Stimulated activated naive CD8-positive, alpha-beta T cell treated with anti-CD3 and anti-CD28 coated beads, Interleukin-15, amount 100 ng/mL, for 72 hours (primary cell): ENCODE measurements at regions not wholly inside any gene's neighbourhood (a gene's known extent, or its start where the extent isn't known, plus 50 kb on each side); places are given as distances from the start of the nearest gene placed in this dataset.
A peak's percentile ranks its signal among the peaks of the same experiment; 100 is the strongest.
"Not testable (repeated sequence)": the region's sequence is repeated elsewhere in the genome, so short reads cannot be mapped to it uniquely, and the experiment has no call there.

Source experiments
- ATAC-seq: fragments of 150-1000 bp; cut with Tn5 transposase; 2 replicates; pipeline ENCODE4 v1.10.0; 2021; ENCODE audit warnings: mild to moderate bottlenecking, moderate library complexity
- DNase-seq, 2 donors: peaks; one replicate each; pipeline ENCODE4 v3.0.0; 2021 to 2022
- H3K27ac Mint-ChIP-seq, 2 donors: one replicate each; pipeline ENCODE4 v1.8.0; 2022; ENCODE audit warnings: mild to moderate bottlenecking in 2 of 2, mixed read lengths in 2 of 2, moderate library complexity in 2 of 2
- H3K27me3 Mint-ChIP-seq: one replicate; pipeline ENCODE4 v1.8.0; 2022; ENCODE audit warnings: mixed read lengths
- H3K4me1 Mint-ChIP-seq: one replicate; pipeline ENCODE4 v1.8.0; 2022; ENCODE audit warnings: mild to moderate bottlenecking, mixed read lengths
- H3K4me3 Mint-ChIP-seq, 2 donors: one replicate each; pipeline ENCODE4 v1.8.0; 2022; ENCODE audit warnings: mild to moderate bottlenecking in 2 of 2, mixed read lengths in 2 of 2, moderate library complexity in 1 of 2
- H3K9me3 Mint-ChIP-seq, 2 donors: one replicate each; pipeline ENCODE4 v1.8.0; 2022; ENCODE audit warnings: mixed read lengths in 2 of 2

DNA sequence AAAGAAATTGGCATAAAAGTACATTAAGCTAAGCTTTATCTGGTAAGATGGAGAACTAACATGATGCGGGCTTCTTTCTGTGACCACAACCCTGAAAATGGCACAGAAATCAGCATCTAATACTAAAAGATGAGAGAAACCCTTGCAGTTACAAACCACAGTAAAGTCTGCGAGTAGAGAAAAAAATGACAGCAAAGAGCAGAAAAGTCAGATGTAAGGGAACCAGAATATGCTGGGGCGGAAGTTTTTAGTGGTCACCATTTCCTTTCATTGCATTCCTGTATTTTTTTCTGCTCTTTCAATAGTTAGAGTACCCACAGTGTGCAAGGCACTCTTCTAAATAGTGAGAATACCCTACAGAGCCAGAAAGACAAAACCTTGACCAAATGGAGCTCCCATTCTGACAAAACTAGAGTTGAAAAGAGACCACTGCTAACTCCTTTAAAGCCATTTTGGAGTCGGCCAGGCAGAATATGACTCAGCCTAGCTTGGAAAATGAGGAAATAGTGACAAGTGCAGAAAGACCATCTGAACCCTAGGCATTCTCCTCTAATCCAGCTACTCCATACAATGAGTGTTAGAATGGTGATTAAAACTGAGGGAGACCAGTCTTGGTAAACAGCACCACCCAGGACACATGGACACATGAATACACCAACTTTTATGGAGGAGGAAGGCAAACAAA, 948.7 kb upstream of the FOXG1 start:
- H3K4me3 Mint-ChIP-seq, DNase-seq, ATAC-seq, H3K4me1 Mint-ChIP-seq, H3K27me3 Mint-ChIP-seq: not testable (repeated sequence)
- H3K27ac Mint-ChIP-seq: peak overlapping the region in 1 of 2 donors; percentile 34
- H3K9me3 Mint-ChIP-seq: peaks cover 15 to 20% of the 10 kb centered on the region in 2 donors

DNA sequence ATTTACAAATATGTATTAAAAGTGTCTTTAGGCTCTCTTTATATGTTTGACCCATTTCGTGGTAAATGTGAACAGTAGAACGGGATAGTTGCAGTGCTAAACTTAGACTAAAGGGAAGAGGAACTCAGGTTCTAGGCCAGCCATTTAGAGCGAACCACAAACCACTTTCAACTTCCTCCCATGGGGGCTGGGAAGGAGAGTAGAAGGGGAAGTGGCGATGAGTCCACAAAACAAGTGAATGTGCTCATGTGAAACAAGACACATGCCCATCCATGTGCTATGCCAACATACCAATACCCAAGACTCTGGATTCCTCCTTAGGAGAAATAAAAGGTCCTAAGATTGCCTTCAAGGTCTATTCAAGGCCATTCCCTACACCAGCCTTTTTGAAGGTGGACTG, 940.4 kb upstream of the FOXG1 start:
- H3K4me1 Mint-ChIP-seq, H3K4me3 Mint-ChIP-seq, H3K27ac Mint-ChIP-seq, ATAC-seq, H3K27me3 Mint-ChIP-seq, DNase-seq: not testable (repeated sequence)
- H3K9me3 Mint-ChIP-seq: peaks cover 6 to 13% of the 10 kb centered on the region in 2 donors

DNA sequence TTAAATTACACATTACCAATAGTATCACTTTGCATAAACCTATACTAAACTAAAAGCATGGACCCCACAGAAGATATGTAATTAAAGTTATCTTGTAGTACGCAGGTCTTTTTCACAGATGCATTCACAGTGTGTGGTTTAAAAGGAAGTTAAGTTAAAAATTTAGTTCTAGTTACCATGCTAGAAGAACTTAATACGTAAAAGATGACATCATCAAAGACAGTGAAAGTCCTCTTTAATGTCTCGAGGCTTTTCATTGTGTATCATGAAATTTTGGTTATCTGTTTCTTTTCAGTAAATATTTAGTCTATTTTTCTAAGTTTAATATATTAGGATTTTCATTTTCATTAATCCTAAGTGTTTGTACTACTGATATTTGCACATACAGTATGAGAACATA, 934.6 kb upstream of the FOXG1 start:
- ATAC-seq, DNase-seq, H3K4me1 Mint-ChIP-seq, H3K4me3 Mint-ChIP-seq, H3K9me3 Mint-ChIP-seq, H3K27ac Mint-ChIP-seq, H3K27me3 Mint-ChIP-seq: not testable (repeated sequence)

DNA sequence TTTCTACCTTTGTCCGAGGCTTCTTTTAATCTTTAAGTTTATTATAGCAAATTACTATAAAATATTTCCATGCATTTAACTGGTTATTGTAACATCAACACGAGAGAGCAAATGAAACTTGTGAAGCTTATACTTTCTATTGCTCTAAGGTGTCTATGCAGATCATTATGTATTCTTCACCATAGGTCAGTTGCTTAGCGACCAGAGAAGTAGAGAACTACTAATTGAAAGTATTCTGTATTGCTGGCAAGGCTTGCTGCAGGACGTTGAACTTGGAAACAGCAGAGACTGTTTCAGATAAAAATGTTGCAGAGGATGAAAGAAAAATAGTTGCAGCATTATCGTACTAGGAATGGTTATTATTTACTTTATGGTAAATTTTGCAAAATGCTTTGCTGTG, 933.6 kb upstream of the FOXG1 start:
- ATAC-seq, H3K4me3 Mint-ChIP-seq, H3K9me3 Mint-ChIP-seq, H3K4me1 Mint-ChIP-seq, H3K27me3 Mint-ChIP-seq, H3K27ac Mint-ChIP-seq, DNase-seq: not testable (repeated sequence)

DNA sequence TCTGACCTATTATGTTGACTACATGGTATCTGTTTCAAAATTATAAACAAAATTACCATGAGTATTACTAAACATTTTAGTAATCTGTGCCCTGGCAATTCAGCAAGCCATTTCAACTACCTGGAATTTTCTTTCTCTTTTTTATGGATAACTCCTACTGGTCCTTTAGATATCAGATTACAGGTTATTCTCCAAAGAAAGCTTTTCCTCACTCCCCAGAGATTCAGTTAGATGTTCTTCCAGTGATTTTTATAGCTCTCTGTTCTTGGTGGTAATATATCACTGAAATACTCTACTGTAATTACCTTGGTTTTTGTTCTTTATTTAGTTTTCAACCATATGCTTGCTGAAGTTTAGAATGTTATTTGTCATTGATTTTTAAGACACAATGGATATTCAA, 930.2 kb upstream of the FOXG1 start:
- no peak overlapping the region for H3K27ac Mint-ChIP-seq
- ATAC-seq (no peak), DNase-seq (no peak)
- no peaks in the 10 kb centered on the region for H3K27me3 Mint-ChIP-seq
- peaks cover 4 to 8% of the 10 kb centered on the region in 2 donors for H3K9me3 Mint-ChIP-seq
- no peak overlapping the region for H3K4me3 Mint-ChIP-seq
- H3K4me1 Mint-ChIP-seq: no peaks in the 10 kb centered on the region

DNA sequence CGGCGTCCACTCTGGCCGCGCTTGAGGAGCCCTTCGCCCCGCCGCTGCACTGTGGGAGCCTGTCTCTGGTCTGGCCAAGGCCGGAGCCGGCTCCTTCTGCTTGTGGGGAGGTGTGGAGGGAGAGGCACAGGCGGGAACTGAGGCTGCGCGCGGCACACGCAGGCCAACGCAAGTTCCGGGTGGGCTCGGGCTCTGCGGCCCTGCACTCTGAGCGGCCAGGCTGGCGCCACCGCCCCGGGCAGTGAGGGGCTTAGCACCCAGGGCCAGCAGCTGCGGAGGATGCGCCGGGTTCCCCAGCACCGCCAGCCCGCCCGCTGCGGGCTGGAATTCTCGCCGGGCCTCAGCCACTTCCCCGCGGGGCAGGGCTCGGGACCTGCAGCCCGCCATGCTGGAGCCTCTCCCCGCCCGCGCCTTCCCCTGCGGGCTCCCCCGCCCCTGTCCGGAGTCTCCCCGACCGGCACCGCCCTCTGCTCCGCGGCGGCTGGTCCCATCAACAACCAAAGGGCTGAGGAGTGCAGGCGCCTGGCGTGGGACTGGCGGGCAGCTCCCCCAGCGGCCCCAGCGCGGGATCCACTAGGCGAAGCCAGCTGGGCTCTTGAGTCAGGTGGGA, 921.2 kb upstream of the FOXG1 start:
- H3K9me3 Mint-ChIP-seq: peaks cover 8 to 10% of the 10 kb centered on the region in 2 donors
- H3K27me3 Mint-ChIP-seq: no peaks in the 10 kb centered on the region
- no peak overlapping the region for H3K4me3 Mint-ChIP-seq
- no peak for ATAC-seq
- no peak for DNase-seq
- H3K27ac Mint-ChIP-seq: no peak overlapping the region
- no peaks in the 10 kb centered on the region for H3K4me1 Mint-ChIP-seq

DNA sequence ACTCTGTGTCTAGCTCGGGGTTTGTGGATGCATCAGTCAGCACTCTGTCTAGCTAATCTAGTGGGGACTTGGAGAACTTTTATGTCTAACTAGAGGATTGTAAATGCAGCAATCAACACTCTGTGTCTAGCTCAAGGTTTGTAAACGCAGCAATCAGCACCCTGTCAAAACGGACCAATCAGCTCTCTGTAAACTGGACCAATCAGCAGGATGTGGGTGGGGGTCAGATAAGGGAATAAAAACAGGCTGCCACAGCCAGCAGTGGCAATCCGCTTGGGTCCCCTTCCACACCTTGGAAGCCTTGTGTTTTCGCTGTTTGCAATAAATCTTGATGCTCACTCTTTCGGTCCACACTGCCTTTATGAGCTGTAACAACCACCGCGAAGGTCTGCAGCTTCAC, 920.7 kb upstream of the FOXG1 start:
- ATAC-seq: no peak
- DNase-seq: no peak
- Mint-ChIP-seq H3K27ac (no peak overlapping the region), H3K27me3 (no peaks in the 10 kb centered on the region), H3K4me3 (no peak overlapping the region), H3K4me1 (no peaks in the 10 kb centered on the region), H3K9me3 (peaks cover 10% of the 10 kb centered on the region in 2 donors)

DNA sequence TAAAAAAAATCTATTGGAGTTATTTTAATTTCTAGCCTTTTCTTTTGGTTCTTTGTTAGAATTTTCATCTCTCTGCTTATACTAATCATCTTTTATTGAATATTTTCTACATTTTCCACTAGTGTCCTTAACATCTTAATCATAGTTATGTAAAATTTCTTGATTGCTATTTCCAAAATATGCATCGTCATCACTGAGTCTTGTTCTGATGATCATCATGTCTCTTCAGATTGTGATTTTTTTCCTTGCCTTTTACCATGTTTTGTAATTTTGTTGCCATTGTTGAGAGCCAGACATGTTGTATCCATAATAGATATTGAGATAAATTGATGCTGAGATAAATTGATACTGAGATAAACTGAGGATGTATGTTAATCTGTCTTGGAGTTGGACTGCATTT, 919.1 kb upstream of the FOXG1 start:
- not testable (repeated sequence) for H3K4me3 Mint-ChIP-seq, H3K27ac Mint-ChIP-seq, H3K27me3 Mint-ChIP-seq, DNase-seq, ATAC-seq, H3K4me1 Mint-ChIP-seq
- H3K9me3 Mint-ChIP-seq: peaks cover 22 to 23% of the 10 kb centered on the region in 2 donors

DNA sequence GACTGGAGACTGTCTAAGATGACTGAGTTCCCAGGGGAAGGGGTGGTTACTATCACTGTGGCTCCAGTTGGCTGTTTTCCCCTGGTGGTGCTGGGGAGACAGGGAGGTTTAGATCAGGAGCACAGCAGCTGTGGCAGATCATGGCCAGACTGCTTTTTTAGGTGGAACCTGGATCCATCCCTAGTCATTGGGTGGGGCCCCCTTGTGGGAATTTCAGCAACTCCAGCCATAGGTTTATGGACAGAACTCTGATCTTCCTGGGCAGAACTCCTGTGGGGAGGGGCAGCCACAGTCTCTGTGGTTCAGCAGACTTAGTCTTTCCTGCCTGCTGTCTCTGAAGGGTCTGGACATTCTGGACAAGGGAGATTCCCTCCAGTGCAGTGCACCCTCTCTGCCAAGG, 917.4 kb upstream of the FOXG1 start:
- H3K4me3 Mint-ChIP-seq, H3K4me1 Mint-ChIP-seq, H3K27ac Mint-ChIP-seq, H3K27me3 Mint-ChIP-seq, DNase-seq, ATAC-seq: not testable (repeated sequence)
- H3K9me3 Mint-ChIP-seq: peaks cover 28 to 34% of the 10 kb centered on the region in 2 donors

DNA sequence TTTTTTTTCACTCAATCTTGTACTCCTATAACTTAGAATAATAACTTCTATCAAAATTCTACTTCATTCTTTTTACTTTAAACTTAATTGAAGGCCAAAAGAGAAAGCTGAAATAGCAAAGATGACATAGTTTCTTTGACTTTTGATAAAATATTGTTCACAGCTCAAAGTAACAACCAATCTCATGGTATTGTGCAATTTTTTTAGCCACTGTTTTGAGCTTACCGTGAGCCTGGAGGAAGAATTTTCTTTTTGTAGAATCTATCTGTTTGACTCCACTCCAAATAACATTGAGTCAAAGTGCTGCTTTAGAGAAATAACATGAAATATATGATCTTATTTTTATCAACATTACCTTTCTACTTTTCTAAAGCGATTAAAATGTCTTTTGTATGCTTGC, 903.9 kb upstream of the FOXG1 start:
- Mint-ChIP-seq H3K9me3 (peaks cover 0 to 15% of the 10 kb centered on the region in 2 donors), H3K27ac (no peak overlapping the region), H3K4me3 (no peak overlapping the region), H3K27me3 (no peaks in the 10 kb centered on the region), H3K4me1 (no peaks in the 10 kb centered on the region)
- no peak for ATAC-seq
- no peak for DNase-seq

DNA sequence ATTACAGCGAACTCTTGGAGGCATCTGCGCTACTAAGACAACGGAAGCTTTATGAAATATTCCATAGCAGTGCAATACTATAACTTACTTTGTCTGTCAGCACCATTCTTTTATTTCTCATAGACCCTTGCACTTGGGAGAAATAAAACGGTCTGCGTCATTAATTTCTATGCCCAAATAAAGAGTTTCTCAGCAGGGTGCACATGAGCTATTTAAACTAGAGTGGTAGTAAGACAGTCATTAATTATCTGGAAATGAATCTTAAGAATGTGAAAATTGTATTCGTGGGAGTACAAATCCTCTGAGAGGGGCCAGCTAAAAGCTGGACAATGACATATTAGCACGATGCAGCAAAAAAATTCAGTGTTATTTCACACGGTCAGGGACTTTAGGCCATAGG, 903.4 kb upstream of the FOXG1 start:
- H3K9me3 Mint-ChIP-seq: peaks cover 0 to 15% of the 10 kb centered on the region in 2 donors
- ATAC-seq: no peak
- H3K27ac Mint-ChIP-seq: no peak overlapping the region
- no peak for DNase-seq
- H3K4me3 Mint-ChIP-seq: no peak overlapping the region
- no peaks in the 10 kb centered on the region for H3K4me1 Mint-ChIP-seq
- H3K27me3 Mint-ChIP-seq: no peaks in the 10 kb centered on the region

DNA sequence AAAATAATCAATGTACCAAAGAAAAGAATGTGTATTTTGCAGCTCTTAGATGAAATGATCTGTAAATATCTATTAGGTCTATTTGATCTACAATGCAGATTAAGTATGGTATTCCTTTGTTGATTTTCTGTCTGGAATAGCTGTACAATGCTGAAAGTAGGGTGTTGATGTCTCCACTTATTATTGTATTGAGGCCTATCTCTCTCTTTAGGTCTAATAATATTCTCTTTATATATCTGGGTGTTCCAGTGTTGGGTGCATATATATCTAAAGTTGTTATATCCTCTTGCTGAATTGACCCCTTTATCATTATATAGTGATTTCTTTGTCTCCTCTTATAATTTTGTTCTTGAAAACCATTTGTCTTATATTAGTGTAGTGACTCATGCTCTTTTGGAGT, 885.5 kb upstream of the FOXG1 start:
- ATAC-seq: no peak
- DNase-seq: no peak
- no peak overlapping the region for H3K27ac Mint-ChIP-seq
- H3K4me3 Mint-ChIP-seq: no peak overlapping the region
- no peaks in the 10 kb centered on the region for H3K4me1 Mint-ChIP-seq
- H3K9me3 Mint-ChIP-seq: peaks cover 16 to 29% of the 10 kb centered on the region in 2 donors
- H3K27me3 Mint-ChIP-seq: no peaks in the 10 kb centered on the region

DNA sequence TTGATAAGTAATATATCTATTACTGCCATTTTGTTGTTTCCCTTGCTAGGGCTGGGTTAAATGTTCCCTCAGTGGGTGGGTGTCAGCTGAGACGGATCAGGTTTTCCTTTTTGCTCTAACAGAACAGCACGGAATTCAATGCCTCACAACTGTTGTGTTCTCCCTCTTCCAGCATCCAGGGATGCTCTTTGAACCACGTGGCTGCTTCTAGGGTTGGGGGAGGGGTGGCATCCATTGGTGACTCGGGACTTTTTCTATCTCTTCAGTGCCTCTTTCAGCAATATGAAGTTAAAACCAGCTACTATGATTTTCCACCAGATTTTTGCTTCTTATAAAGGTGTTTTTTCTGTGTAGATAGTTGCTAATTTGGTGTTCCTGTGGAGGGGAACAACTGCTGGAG, 884.9 kb upstream of the FOXG1 start:
- DNase-seq: no peak

DNA sequence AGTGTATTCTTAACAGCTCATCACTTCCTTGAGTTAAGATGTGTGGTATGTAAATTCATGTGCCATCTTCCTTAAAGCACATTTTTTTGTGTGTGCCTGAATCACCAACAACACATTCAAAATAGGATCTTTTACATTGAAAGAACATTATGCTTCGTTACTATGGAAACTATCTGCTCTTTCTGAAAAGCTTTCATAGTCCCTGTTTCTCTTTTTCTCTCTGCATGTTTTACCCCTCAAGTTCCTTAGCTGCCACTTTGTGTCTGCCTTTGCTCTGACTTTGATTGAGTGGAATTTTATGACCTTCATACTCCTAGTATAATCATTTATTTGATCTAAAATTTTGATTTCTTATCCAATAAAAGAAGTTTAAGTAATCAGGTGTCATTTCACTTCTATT, 880.3 kb upstream of the FOXG1 start:
- Mint-ChIP-seq H3K4me1 (no peaks in the 10 kb centered on the region), H3K27ac (no peak overlapping the region), H3K4me3 (no peak overlapping the region), H3K9me3 (peaks cover 5 to 18% of the 10 kb centered on the region in 2 donors), H3K27me3 (no peaks in the 10 kb centered on the region)
- DNase-seq (no peak), ATAC-seq (no peak)

More for the DNA sequence above, 884.9 kb upstream of the FOXG1 start:
- no peak overlapping the region for H3K4me3 Mint-ChIP-seq
- H3K4me1 Mint-ChIP-seq: no peaks in the 10 kb centered on the region
- H3K27me3 Mint-ChIP-seq: no peaks in the 10 kb centered on the region
- no peak overlapping the region for H3K27ac Mint-ChIP-seq
- no peak for ATAC-seq
- H3K9me3 Mint-ChIP-seq: peaks cover 16 to 29% of the 10 kb centered on the region in 2 donors

DNA sequence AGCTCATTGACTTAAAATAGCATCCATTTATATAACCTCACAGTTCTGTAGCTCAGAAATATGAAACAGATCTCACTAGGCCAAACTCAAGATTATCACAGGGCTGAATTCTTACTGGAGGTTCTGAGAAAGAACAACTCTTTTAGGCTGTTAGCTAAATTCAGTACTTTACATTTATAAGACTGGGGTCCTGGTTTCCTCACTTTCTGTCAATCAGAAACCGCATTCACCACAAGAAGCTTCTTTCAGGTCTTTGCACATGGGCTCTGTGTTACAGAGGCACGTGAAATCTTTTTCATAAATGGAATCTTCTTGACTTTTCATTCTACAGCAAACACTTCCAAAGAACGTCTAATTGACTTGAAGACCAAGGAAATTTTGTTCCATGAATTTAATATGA, 876.3 kb upstream of the FOXG1 start:
- Mint-ChIP-seq H3K9me3 (peaks cover 12 to 18% of the 10 kb centered on the region in 2 donors), H3K27ac (no peak overlapping the region), H3K27me3 (no peaks in the 10 kb centered on the region), H3K4me3 (no peak overlapping the region), H3K4me1 (no peaks in the 10 kb centered on the region)
- DNase-seq (no peak), ATAC-seq (no peak)

DNA sequence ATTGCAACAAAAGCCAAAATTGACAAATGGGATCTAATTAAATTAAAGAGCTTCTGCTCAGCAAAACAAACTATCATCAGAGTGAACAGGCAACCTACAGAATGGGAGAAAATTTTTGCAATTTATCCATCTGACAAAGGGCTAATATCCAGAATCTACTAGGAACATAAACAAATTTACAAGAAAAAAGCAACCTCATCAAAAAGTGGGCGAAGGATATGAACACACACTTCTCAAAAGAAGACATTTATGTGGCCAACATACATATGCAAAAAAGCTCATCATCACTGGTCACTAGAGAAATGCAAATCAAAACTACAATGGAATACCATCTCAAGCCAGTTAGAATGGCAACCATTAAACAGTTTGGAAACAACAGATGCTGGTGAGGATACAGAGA, 858.1 kb upstream of the FOXG1 start:
- H3K27ac Mint-ChIP-seq, DNase-seq, H3K4me3 Mint-ChIP-seq, H3K9me3 Mint-ChIP-seq, H3K4me1 Mint-ChIP-seq, ATAC-seq, H3K27me3 Mint-ChIP-seq: not testable (repeated sequence)

DNA sequence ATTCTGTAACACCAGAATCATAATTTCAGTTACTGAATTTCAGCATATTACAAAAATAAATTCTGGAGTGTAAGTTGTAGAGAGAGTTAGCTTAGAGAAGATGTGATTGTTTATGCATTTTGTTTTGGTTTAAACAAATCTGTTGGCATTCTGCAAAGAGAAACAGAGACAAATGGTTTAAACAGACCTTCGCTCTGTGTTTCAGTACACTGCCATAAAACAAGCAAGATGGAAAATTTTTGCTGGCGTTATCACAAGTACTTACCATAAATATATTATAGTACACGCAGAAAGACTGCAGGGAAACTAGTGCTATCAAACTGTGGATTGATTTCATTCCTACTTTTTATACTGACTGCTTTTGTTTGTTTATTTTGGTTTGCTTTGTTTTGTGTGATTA, 850.3 kb upstream of the FOXG1 start:
- no peak overlapping the region for H3K27ac Mint-ChIP-seq
- no peaks in the 10 kb centered on the region for H3K27me3 Mint-ChIP-seq
- no peak for DNase-seq
- no peaks in the 10 kb centered on the region for H3K4me1 Mint-ChIP-seq
- no peak overlapping the region for H3K4me3 Mint-ChIP-seq
- no peak for ATAC-seq
- peaks cover 4 to 11% of the 10 kb centered on the region in 2 donors for H3K9me3 Mint-ChIP-seq
